Spleen (tissue), 11 donors: ENCODE measurements at regions not wholly inside any gene's neighbourhood (a gene's known extent, or its start where the extent isn't known, plus 50 kb on each side); places are given as distances from the start of the nearest gene placed in this dataset.

ENCODE experiments used
- DNase-seq: peaks from one replicate; pipeline ENCODE4 v3.0.0-alpha.2; 2020
- H3K27ac ChIP-seq, 8 donors: fragments of 200-600 bp; sonication (generic) in 7 of 8; 1 replicate in 4 of 8; 2 replicates in 4 of 8; pipeline versions ENCODE4 v1.5.0 to v1.8.0; 2016 to 2021; ENCODE audit warnings: inconsistent platforms in 4 of 8, mild to moderate bottlenecking in 4 of 8, moderate library complexity in 1 of 8
- H3K27me3 ChIP-seq, 7 donors: fragments of 200-600 bp; sonication (generic) in 6 of 7; replicated peaks in 1 of 7; 1 replicate in 4 of 7; 2 replicates in 3 of 7; pipeline versions ENCODE4 v1.5.0 to v1.8.0; 2016 to 2021; ENCODE audit warnings: inconsistent platforms in 3 of 7, mild to moderate bottlenecking in 1 of 7
- H3K36me3 ChIP-seq, 6 donors: fragments of 200-600 bp; sonication (generic) in 5 of 6; 1 replicate in 4 of 6; 2 replicates in 2 of 6; pipeline versions ENCODE4 v1.5.0 to v1.8.0; 2016 to 2021; ENCODE audit warnings: inconsistent platforms in 2 of 6
- H3K4me1 ChIP-seq, 6 donors: fragments of 200-600 bp; sonication (generic) in 5 of 6; 1 replicate in 3 of 6; 2 replicates in 3 of 6; pipeline versions ENCODE4 v1.5.0 to v1.8.0; 2016 to 2021; ENCODE audit warnings: inconsistent platforms in 3 of 6
- H3K4me3 ChIP-seq, 8 donors: fragments of 200-600 bp; sonication (generic) in 7 of 8; 1 replicate in 4 of 8; 2 replicates in 4 of 8; pipeline versions ENCODE4 v1.5.0 to v1.8.0; 2016 to 2021; ENCODE audit warnings: inconsistent platforms in 4 of 8, mild to moderate bottlenecking in 4 of 8, moderate library complexity in 2 of 8
- H3K9me3 ChIP-seq, 8 donors: fragments of 200-600 bp; sonication (generic) in 7 of 8; 1 replicate in 4 of 8; 2 replicates in 4 of 8; pipeline versions ENCODE4 v1.5.0 to v1.8.0; 2016 to 2021; ENCODE audit warnings: inconsistent platforms in 4 of 8
- POLR2A ChIP-seq, 3 donors: fragments of 450-650 bp; IDR thresholded peaks; one replicate each; pipeline ENCODE4 v1.5.1; 2017; ENCODE audit warnings: antibody characterized with exemption in 3 of 3, mild to moderate bottlenecking in 1 of 3
- POLR2AphosphoS5 ChIP-seq, 3 donors: sonication (generic); formaldehyde crosslinking; IDR thresholded peaks; one replicate each; pipeline ENCODE4 v1.5.1; 2017; ENCODE audit warnings: antibody characterized with exemption in 3 of 3
- WGBS, 5 donors: extraction: QIAGEN DNeasy Blood & Tissue Kit in 3 of 5; methylation state at CpG; one replicate each; pipeline versions ENCODE4 v1.1.5 to v1.1.7; 2013 to 2018; 5-methylcytosine and 5-hydroxymethylcytosine counted together
- intact Hi-C: fragments of 100-400 bp; cut with DNase I; formaldehyde crosslinking; loops from one replicate; pipeline ENCODE4 v1.15.0; 2023; ENCODE audit warnings: low total_unique reads
- TF ChIP-seq, protein P1 (sequence below), 11 experiments: fragments of 200-600 bp in 7 of 11; fragments of 450-650 bp in 4 of 11; sonication (generic) in 4 of 11; IDR thresholded peaks in 8 of 11; conservative IDR thresholded peaks in 3 of 11; 1 replicate in 7 of 11; 2 replicates in 4 of 11; pipeline versions ENCODE4 v1.4.0 to v1.8.0; 2016 to 2021; ENCODE audit warnings: antibody characterized with exemption in 11 of 11, inconsistent platforms in 4 of 11, mild to moderate bottlenecking in 1 of 11
- donor health status: healthy with polysubstance abuse.
- donor health status: DM: no; HTN: no; CAD: no; lungs with moderate emphysema.
- donor health status: DM: no; HTN: no; CAD: no.
- donor health status: Bipolar disorder and iron deficiency.
- donor health status: healthy.
- donor health status: DM: no; HTN: no; CAD: no.
- donor health status: DM: yes; HTN: yes; CAD: no.

DNA sequence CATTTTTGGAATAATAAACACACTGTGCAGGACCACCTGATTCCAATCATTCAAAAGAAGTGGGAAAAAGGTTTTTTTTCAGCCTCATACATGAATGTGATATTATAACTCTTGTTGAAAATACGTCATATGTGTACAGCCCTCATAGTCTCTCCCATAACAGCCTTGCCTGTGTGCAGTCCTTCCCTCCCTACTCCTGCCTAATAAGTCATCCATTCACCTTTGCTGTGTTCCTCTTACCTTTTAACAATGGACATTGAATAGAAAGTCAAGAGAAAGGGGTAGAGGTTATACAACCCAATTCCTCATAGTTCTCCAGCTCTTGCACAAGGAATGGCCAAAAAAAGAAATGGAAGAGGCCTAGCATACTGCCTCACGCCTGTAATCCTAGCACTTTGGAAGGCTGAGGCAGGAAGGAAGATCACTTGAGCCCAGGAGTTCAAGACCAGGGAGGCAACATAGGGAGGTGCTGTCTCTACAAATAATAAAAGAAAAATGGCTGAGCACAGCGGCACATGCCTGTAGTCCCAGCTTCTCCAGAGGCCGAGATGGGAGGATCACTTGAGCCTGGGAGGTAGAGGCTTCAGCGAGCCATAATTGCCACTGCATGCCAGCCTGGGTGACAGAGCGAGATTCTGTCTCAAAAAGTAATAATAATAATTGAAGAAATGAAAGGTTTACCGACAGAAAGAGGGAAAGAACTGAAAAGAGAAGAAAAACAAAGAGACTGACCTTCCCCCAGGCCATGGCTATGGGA, 356.1 kb upstream of the KIF2A start:
- Histone ChIP-seq H3K9me3 (no peaks in the 10 kb centered on the region), H3K27me3 (no peaks in the 10 kb centered on the region), H3K4me3 (no peak overlapping the region), H3K27ac (no peak overlapping the region), H3K36me3 (no peaks in the 10 kb centered on the region), H3K4me1 (no peaks in the 10 kb centered on the region)
- no peak for DNase-seq
- TF ChIP-seq POLR2AphosphoS5 (IDR thresholded peaks at IDR 0.05) (no peak), POLR2A (IDR thresholded peaks at IDR 0.05) (no peak)
- TF ChIP-seq, protein P1, sequence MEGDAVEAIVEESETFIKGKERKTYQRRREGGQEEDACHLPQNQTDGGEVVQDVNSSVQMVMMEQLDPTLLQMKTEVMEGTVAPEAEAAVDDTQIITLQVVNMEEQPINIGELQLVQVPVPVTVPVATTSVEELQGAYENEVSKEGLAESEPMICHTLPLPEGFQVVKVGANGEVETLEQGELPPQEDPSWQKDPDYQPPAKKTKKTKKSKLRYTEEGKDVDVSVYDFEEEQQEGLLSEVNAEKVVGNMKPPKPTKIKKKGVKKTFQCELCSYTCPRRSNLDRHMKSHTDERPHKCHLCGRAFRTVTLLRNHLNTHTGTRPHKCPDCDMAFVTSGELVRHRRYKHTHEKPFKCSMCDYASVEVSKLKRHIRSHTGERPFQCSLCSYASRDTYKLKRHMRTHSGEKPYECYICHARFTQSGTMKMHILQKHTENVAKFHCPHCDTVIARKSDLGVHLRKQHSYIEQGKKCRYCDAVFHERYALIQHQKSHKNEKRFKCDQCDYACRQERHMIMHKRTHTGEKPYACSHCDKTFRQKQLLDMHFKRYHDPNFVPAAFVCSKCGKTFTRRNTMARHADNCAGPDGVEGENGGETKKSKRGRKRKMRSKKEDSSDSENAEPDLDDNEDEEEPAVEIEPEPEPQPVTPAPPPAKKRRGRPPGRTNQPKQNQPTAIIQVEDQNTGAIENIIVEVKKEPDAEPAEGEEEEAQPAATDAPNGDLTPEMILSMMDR (IDR thresholded peaks at IDR 0.05 in 8 of 11, conservative IDR thresholded peaks at IDR 0.05 in 3 of 11), result no peak
- 83 to 91% (median 88%) methylated on average over 7 of the region's 7 CpGs for WGBS, 5 donors
- intact Hi-C loops, result no loop called here

DNA sequence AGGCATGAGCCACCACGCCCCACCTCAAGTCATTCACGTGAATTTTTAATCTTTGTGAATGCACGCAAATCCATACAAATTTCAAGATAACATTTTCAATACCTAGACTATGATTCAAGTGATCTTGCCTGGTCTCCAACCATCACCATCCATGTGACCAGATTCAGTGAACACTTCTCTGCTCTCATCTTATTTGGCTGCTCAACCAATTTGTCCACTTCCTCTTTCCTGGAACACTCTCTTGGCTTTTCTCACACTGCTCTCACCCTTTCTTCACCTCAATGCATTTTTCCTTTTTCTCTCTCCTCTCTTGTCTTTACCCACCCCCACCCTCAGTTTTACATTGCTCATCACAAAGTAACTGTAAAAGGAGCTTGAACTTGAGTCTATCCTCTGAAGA, 354.7 kb upstream of the KIF2A start:
- no peak overlapping the region for H3K27ac ChIP-seq
- H3K27me3 ChIP-seq, result no peaks in the 10 kb centered on the region
- H3K36me3 ChIP-seq, result no peaks in the 10 kb centered on the region
- DNase-seq, result no peak
- intact Hi-C loops, result no loop called here
- no peak overlapping the region for H3K4me3 ChIP-seq
- TF ChIP-seq POLR2A (IDR thresholded peaks at IDR 0.05) (no peak), POLR2AphosphoS5 (IDR thresholded peaks at IDR 0.05) (no peak)
- TF ChIP-seq, protein P1 (IDR thresholded peaks at IDR 0.05 in 8 of 11, conservative IDR thresholded peaks at IDR 0.05 in 3 of 11), result no peak
- no peaks in the 10 kb centered on the region for H3K9me3 ChIP-seq
- H3K4me1 ChIP-seq, result no peaks in the 10 kb centered on the region
- 90 to 95% (median 93%) methylated on average over 3 of the region's 3 CpGs for WGBS, 5 donors

DNA sequence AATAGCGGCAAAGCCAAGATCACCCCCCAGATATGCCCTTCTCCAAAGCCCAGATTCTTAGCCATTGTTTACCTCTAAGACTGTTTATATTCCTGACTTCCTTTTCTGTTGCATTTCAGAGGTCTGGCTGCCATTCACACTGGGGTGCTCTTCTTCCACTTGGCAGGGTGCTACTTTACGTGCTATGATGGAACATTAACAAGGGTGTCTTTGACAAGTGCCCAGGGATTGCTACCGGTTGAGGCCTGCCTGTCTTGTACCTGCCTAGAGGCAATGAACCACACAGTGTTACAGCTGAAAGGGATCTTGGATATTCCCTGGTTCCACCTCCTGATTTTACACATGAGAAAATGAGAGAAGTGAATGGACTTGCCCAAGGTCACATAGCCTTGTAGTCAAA, 352.1 kb upstream of the KIF2A start:
- DNase-seq, result no peak
- no peaks in the 10 kb centered on the region for H3K9me3 ChIP-seq
- H3K27ac ChIP-seq, result no peak overlapping the region
- no peaks in the 10 kb centered on the region for H3K36me3 ChIP-seq
- 76 to 88% (median 85%) methylated on average over 3 of the region's 3 CpGs for WGBS, 5 donors
- TF ChIP-seq POLR2AphosphoS5 (IDR thresholded peaks at IDR 0.05), result no peak
- TF ChIP-seq POLR2A (IDR thresholded peaks at IDR 0.05), result no peak
- TF ChIP-seq, protein P1 (IDR thresholded peaks at IDR 0.05 in 8 of 11, conservative IDR thresholded peaks at IDR 0.05 in 3 of 11), result no peak
- no peaks in the 10 kb centered on the region for H3K27me3 ChIP-seq
- H3K4me3 ChIP-seq, result no peak overlapping the region
- no peaks in the 10 kb centered on the region for H3K4me1 ChIP-seq
- intact Hi-C loops, result no loop called here

DNA sequence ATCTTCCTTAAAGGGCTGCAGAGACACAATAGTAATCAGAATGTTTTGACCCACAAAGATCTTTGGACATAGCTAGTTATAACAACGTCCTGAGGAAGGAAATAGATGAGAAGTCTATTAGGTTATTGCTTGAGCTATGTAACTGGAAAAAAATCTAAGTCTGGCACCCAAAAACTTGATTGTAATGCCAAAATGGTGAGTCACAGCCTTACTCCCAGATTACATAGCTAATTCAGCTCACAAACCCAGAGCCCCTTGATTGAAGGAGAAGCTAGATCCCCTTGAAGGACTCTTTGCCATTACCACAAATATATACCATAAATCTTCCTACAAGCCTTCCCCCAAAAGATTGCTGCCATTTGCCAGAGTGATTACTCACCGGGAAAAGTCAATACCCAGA, 341.8 kb upstream of the KIF2A start:
- Histone ChIP-seq H3K27ac (no peak overlapping the region), H3K27me3 (no peaks in the 10 kb centered on the region), H3K9me3 (peaks cover 0 to 7% (median 0%) of the 10 kb centered on the region in 8 donors), H3K4me3 (no peak overlapping the region), H3K4me1 (no peaks in the 10 kb centered on the region), H3K36me3 (no peaks in the 10 kb centered on the region)
- intact Hi-C loops, result no loop called here
- DNase-seq, result no peak
- TF ChIP-seq POLR2AphosphoS5 (IDR thresholded peaks at IDR 0.05) (no peak), POLR2A (IDR thresholded peaks at IDR 0.05) (no peak)
- TF ChIP-seq, protein P1 (IDR thresholded peaks at IDR 0.05 in 8 of 11, conservative IDR thresholded peaks at IDR 0.05 in 3 of 11), result no peak
- WGBS, 5 donors, result 47 to 74% (median 53%) methylated on average over 2 of the region's 2 CpGs
